HG03064 (cell line): ENCODE measurements at regions not wholly inside any gene's neighbourhood (a gene's known extent, or its start where the extent isn't known, plus 50 kb on each side); places are given as distances from the start of the nearest gene placed in this dataset.
"Not testable (repeated sequence)": the region's sequence is repeated elsewhere in the genome, so short reads cannot be mapped to it uniquely, and the experiment has no call there.

Experiments
- ATAC-seq: cut with Tn5 transposase; IDR thresholded peaks from one replicate; pipeline ENCODE4 v1.9.1; 2021; ENCODE audit warnings: low read depth; ENCODE audit not compliant: unreplicated experiment

GRCh38 chr2:122038816-122039215, 283.4 kb downstream of the TSN start:
- ATAC-seq: not testable (repeated sequence)

GRCh38 chr2:122041455-122041854, 286.0 kb downstream of the TSN start:
- no peak for ATAC-seq

GRCh38 chr2:122051659-122052058, 296.2 kb downstream of the TSN start:
- not testable (repeated sequence) for ATAC-seq

- no peak for ATAC-seq
Measured at GRCh38 chr2:122055521-122055931, 300.1 kb downstream of the TSN start.

GRCh38 chr2:122056853-122057252, 301.4 kb downstream of the TSN start:
- no peak for ATAC-seq

- ATAC-seq: no peak
Measured at GRCh38 chr2:122061206-122061605, 305.8 kb downstream of the TSN start.

GRCh38 chr2:122061831-122062230, 306.4 kb downstream of the TSN start:
- ATAC-seq: no peak

GRCh38 chr2:122062506-122062905, 307.1 kb downstream of the TSN start:
- no peak for ATAC-seq

GRCh38 chr2:122063716-122064115, 308.3 kb downstream of the TSN start:
- ATAC-seq: no peak

GRCh38 chr2:122070241-122070731, 314.8 kb downstream of the TSN start:
- ATAC-seq: no peak

- ATAC-seq: no peak
Measured at GRCh38 chr2:122072666-122073065, 317.2 kb downstream of the TSN start.

- no peak for ATAC-seq
Measured at GRCh38 chr2:122074201-122074600, 318.8 kb downstream of the TSN start.

- ATAC-seq: no peak
Measured at GRCh38 chr2:122075381-122075780, 319.9 kb downstream of the TSN start.

- ATAC-seq: no peak
Measured at GRCh38 chr2:122077114-122077513, 321.7 kb downstream of the TSN start.

GRCh38 chr2:122077771-122078170, 322.3 kb downstream of the TSN start:
- ATAC-seq: no peak

GRCh38 chr2:122078451-122078850, 323.0 kb downstream of the TSN start:
- ATAC-seq: no peak

- no peak for ATAC-seq
Measured at GRCh38 chr2:122079844-122080243, 324.4 kb downstream of the TSN start.

- no peak for ATAC-seq
Measured at GRCh38 chr2:122080316-122080715, 324.9 kb downstream of the TSN start.

- ATAC-seq: no peak
Measured at GRCh38 chr2:122080871-122081270, 325.4 kb downstream of the TSN start.

- ATAC-seq: no peak
Measured at GRCh38 chr2:122081751-122082150, 326.3 kb downstream of the TSN start.

GRCh38 chr2:122083256-122084048, 328.0 kb downstream of the TSN start:
- no peak for ATAC-seq

GRCh38 chr2:122085672-122086071, 330.2 kb downstream of the TSN start:
- not testable (repeated sequence) for ATAC-seq
